T-cell (primary cell): ENCODE measurements at regions not wholly inside any gene's neighbourhood (a gene's known extent, or its start where the extent isn't known, plus 50 kb on each side); places are given as distances from the start of the nearest gene placed in this dataset.

ENCODE experiments used
- ATAC-seq, 4 experiments: fragments of 200-7000 bp in 3 of 4; fragments of 150-1000 bp in 1 of 4; cut with Tn5 transposase; replicated peaks in 1 of 4; 1 replicate in 3 of 4; 2 replicates in 1 of 4; pipeline ENCODE4 v1.10.0; 2021; ENCODE audit warnings: moderate library complexity in 3 of 4, mild to moderate bottlenecking in 2 of 4, moderate number of reproducible peaks in 1 of 4
- CTCF ChIA-PET, 2 donors: fragments of 300-600 bp; sonication (Branson Sonifier 250); formaldehyde crosslinking; loops; one replicate each; lab custom pipeline; 2022; ENCODE audit warnings: antibody characterized with exemption in 2 of 2; lab: Charles Lee
- POLR2A ChIA-PET, 2 donors: fragments of 300-600 bp; sonication (Branson Sonifier 250); formaldehyde crosslinking; loops; one replicate each; lab custom pipeline; 2022; ENCODE audit warnings: antibody characterized with exemption in 2 of 2; lab: Charles Lee
- DNase-seq, 35 experiments: peaks; one replicate each; pipeline versions ENCODE4 v3.0.0 to v3.0.0-alpha.2; 2013 to 2023
- H3K27ac ChIP-seq: one replicate; pipeline ENCODE4 v1.5.1; 2013; ENCODE audit warnings: low read length
- H3K27me3 ChIP-seq, 2 experiments: replicated peaks in 1 of 2; 1 replicate in 1 of 2; 2 replicates in 1 of 2; pipeline versions ENCODE4 v1.6.1 to v1.7.0; 2013; ENCODE audit warnings: low read length in 1 of 2, mixed read lengths in 1 of 2; ENCODE audit not compliant: control insufficient read depth in 2 of 2, insufficient read depth in 2 of 2; ENCODE audit errors: extremely low read depth in 1 of 2
- H3K36me3 ChIP-seq, 2 donors: 1 replicate in 1 of 2; 2 replicates in 1 of 2; pipeline versions ENCODE4 v1.6.1 to v1.7.0; 2013; ENCODE audit warnings: low read length in 1 of 2; ENCODE audit not compliant: control insufficient read depth in 2 of 2, insufficient read depth in 1 of 2; ENCODE audit errors: extremely low read depth in 1 of 2
- H3K4me1 ChIP-seq, 2 experiments: 1 replicate in 1 of 2; 2 replicates in 1 of 2; pipeline versions ENCODE4 v1.6.1 to v1.7.0; 2013; ENCODE audit warnings: low read length in 2 of 2, mixed read lengths in 1 of 2; ENCODE audit not compliant: insufficient read depth in 2 of 2, control insufficient read depth in 1 of 2; ENCODE audit errors: extremely low read depth in 1 of 2
- H3K4me3 ChIP-seq, 2 donors: 1 replicate in 1 of 2; 2 replicates in 1 of 2; pipeline versions ENCODE4 v1.5.1 to v1.7.0; 2013; ENCODE audit warnings: mild to moderate bottlenecking in 2 of 2, low read length in 1 of 2, moderate library complexity in 1 of 2; ENCODE audit not compliant: control insufficient read depth in 1 of 2; ENCODE audit errors: extremely low read depth in 1 of 2
- H3K9me3 ChIP-seq: 2 replicates; pipeline ENCODE4 v1.7.0; 2013
- H3K27ac Mint-ChIP-seq, 2 donors: one replicate each; pipeline ENCODE4 v1.8.0; 2020 to 2021; ENCODE audit warnings: mild to moderate bottlenecking in 2 of 2, mixed read lengths in 2 of 2
- H3K27me3 Mint-ChIP-seq, 2 donors: one replicate each; pipeline ENCODE4 v1.8.0; 2021 to 2022; ENCODE audit warnings: mixed read lengths in 2 of 2
- H3K36me3 Mint-ChIP-seq: one replicate; pipeline ENCODE4 v1.8.0; 2021; ENCODE audit warnings: mixed read lengths
- H3K4me1 Mint-ChIP-seq, 3 donors: one replicate each; pipeline ENCODE4 v1.8.0; 2020 to 2022; ENCODE audit warnings: mixed read lengths in 3 of 3, mild to moderate bottlenecking in 1 of 3
- H3K4me3 Mint-ChIP-seq, 3 donors: one replicate each; pipeline ENCODE4 v1.8.0; 2020 to 2022; ENCODE audit warnings: mild to moderate bottlenecking in 3 of 3, mixed read lengths in 3 of 3, moderate library complexity in 3 of 3
- H3K9me3 Mint-ChIP-seq, 3 donors: one replicate each; pipeline ENCODE4 v1.8.0; 2020 to 2022; ENCODE audit warnings: mixed read lengths in 3 of 3
- WGBS: methylation state at CpG from one replicate; pipeline ENCODE4 v1.1.5; 2013; ENCODE audit warnings: missing lambda C conversion rate; ENCODE audit not compliant: insufficient coverage; 5-methylcytosine and 5-hydroxymethylcytosine counted together

DNA sequence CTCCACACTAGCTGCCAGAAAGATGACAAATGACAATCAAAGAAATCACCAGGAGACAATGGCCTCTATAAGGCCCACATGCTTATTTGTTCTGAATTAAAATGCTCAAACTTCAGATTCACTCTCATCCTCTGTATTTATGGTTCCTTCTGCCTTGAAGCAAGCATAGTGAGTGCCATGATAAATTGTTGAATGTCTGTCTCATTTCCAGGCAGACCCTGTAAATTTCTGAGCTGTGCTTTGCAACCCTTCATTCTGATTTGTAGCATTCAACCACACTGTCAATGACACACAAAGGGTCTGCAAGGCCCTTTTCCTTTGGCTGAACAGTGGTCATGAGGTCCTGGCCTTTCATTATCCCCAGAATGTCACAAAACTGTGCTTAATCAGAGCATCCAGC lies 506.6 kb upstream of the GHITM start:
- no peaks in the 10 kb centered on the region for H3K27me3 ChIP-seq
- Mint-ChIP-seq H3K4me1 (no peaks in the 10 kb centered on the region), H3K4me3 (no peak overlapping the region), H3K9me3 (peaks cover 0 to 14% (median 0%) of the 10 kb centered on the region in 3 donors), H3K27ac (no peak overlapping the region), H3K36me3 (no peaks in the 10 kb centered on the region), H3K27me3 (no peaks in the 10 kb centered on the region)
- no peaks in the 10 kb centered on the region for H3K9me3 ChIP-seq
- no peaks in the 10 kb centered on the region for H3K4me1 ChIP-seq
- CTCF ChIA-PET: no interaction called here
- H3K36me3 ChIP-seq: no peaks in the 10 kb centered on the region
- no peak overlapping the region for H3K27ac ChIP-seq
- no peak overlapping the region for H3K4me3 ChIP-seq
- no peak for ATAC-seq
- POLR2A ChIA-PET: no interaction called here
- no peak for DNase-seq

DNA sequence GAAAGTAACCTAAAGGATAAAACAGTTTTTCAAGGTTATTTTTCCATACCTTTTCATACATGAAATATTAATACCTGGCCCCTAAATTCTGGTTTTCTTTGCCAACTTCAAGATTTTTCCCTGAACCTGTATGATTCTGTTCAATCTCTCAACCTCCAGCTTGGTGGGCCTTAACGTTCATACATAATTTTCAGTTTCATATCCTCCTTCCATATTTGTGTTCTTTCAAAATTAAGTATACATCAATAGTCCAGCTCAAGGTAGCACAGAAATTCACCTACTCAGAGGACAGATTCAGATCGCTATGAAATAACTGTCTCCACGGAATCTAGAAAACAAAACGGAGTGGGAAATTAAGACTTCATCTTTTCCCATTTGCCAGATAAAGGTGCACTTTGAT lies 505.8 kb upstream of the GHITM start:
- Mint-ChIP-seq H3K36me3 (no peaks in the 10 kb centered on the region), H3K4me1 (no peaks in the 10 kb centered on the region), H3K27ac (no peak overlapping the region), H3K27me3 (no peaks in the 10 kb centered on the region), H3K9me3 (peaks cover 0 to 14% (median 0%) of the 10 kb centered on the region in 3 donors), H3K4me3 (no peak overlapping the region)
- ChIA-PET POLR2A (no interaction called here), CTCF (no interaction called here)
- Histone ChIP-seq H3K4me1 (no peaks in the 10 kb centered on the region), H3K27ac (no peak overlapping the region), H3K4me3 (no peak overlapping the region), H3K36me3 (no peaks in the 10 kb centered on the region), H3K9me3 (no peaks in the 10 kb centered on the region), H3K27me3 (no peaks in the 10 kb centered on the region)
- whole genome bisulfite sequencing: 89% methylated on average over 3 of the region's 4 CpGs
- ATAC-seq (no peak), DNase-seq (no peak)

DNA sequence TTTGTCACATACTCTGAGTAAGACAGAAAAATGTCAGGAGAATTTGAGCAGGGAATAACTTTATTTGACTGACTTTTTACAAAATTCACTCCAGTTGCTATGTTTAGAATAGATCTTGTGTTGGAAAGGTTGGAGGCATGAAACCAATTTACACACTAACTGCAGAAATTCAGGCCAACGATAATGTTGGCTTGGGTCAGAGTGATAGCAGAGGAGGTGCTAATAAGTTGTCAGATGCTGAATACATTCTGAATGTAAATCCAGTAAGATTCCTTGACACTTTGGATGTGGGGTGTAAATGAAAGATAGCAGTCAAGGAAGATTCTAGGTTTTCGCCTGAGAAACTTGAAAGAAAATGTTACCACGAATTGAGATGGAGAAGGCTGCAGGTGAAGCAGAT lies 502.5 kb upstream of the GHITM start:
- Mint-ChIP-seq H3K9me3 (peaks cover 0 to 18% (median 6%) of the 10 kb centered on the region in 3 donors), H3K4me1 (no peaks in the 10 kb centered on the region), H3K27me3 (no peaks in the 10 kb centered on the region), H3K4me3 (no peak overlapping the region), H3K27ac (no peak overlapping the region), H3K36me3 (no peaks in the 10 kb centered on the region)
- 80% methylated on average over 2 of the region's 3 CpGs for WGBS
- ChIA-PET POLR2A (no interaction called here), CTCF (no interaction called here)
- Histone ChIP-seq H3K4me3 (no peak overlapping the region), H3K4me1 (no peaks in the 10 kb centered on the region), H3K9me3 (no peaks in the 10 kb centered on the region), H3K27me3 (no peaks in the 10 kb centered on the region), H3K36me3 (no peaks in the 10 kb centered on the region), H3K27ac (no peak overlapping the region)
- DNase-seq (no peak), ATAC-seq (no peak)

DNA sequence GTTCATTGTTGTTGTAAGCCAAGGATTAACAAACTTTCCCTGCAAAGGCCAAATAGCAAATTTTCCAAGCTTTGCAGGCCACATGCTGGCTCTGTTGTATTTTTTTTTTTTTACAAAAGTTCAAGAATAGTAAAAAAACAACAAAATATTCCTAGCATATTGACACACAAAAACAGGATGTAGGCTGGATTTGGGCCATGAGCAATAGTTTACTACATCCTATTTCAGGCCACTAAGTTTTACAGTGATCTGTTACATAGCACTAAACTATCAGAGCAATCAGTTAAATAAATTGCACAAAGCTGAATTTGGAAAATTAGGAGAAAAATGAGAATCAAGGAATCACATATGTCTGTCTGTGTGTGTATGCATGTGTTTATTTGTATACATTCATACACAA lies 491.8 kb upstream of the GHITM start:
- no peak overlapping the region for H3K27ac Mint-ChIP-seq
- no peak for DNase-seq
- Histone ChIP-seq H3K27ac (no peak overlapping the region), H3K4me3 (no peak overlapping the region), H3K36me3 (no peaks in the 10 kb centered on the region), H3K9me3 (no peaks in the 10 kb centered on the region), H3K27me3 (no peaks in the 10 kb centered on the region), H3K4me1 (no peaks in the 10 kb centered on the region)
- no peaks in the 10 kb centered on the region for H3K36me3 Mint-ChIP-seq
- no peak overlapping the region for H3K4me3 Mint-ChIP-seq
- peaks cover 0 to 11% (median 4%) of the 10 kb centered on the region in 3 donors for H3K9me3 Mint-ChIP-seq
- no peaks in the 10 kb centered on the region for H3K4me1 Mint-ChIP-seq
- POLR2A ChIA-PET: no interaction called here
- no peaks in the 10 kb centered on the region for H3K27me3 Mint-ChIP-seq
- ATAC-seq: no peak
- CTCF ChIA-PET: no interaction called here

DNA sequence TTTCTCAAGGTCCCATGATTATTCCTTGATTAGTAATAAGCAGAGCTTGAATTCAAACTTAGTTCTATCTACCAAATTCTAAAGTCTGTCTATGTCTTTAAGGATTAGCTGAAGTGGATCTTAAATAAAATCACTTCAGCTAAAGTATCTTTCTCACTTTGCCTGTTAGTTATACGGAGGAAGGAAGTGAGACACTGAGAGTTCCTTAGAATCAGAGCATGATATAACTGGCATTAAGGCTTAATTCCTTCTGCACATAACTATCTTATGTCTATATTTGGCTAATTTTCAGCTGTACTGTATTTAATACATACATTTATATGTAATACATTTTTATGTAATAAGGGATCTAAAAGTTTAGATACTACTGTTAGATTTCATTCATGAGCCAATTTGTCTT lies 491.1 kb upstream of the GHITM start:
- WGBS: no CpG with 5 or more reads among the region's 1 CpG
- H3K4me3 Mint-ChIP-seq: no peak overlapping the region
- no peaks in the 10 kb centered on the region for H3K27me3 Mint-ChIP-seq

DNA sequence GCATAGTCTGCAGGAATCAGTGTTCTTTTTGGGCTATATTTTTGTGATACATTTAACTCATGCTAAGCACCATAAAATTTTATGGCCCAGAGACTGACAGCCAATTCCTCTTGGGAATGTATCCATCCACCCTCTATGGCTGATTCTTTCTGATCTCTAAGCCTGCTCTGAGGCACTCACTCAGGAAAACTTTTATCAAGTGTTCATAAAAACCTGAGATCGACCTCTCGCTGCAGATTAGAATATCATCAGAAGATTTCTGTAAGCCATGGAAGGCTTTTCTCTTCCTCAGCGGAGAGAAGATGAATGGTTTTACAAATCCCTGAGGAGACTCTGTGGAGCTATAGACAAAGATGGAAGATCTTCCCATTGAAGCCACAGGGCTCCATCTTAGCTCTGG lies 489.8 kb upstream of the GHITM start:
- H3K27ac Mint-ChIP-seq: no peak overlapping the region
- H3K4me3 ChIP-seq: no peak overlapping the region
- no peaks in the 10 kb centered on the region for H3K27me3 ChIP-seq
- no peak for ATAC-seq
- DNase-seq: no peak
- H3K9me3 Mint-ChIP-seq: peaks cover under 1 to 13% (median 7%) of the 10 kb centered on the region in 3 donors
- 93% methylated on average over 3 of the region's 3 CpGs for WGBS
- ChIA-PET POLR2A (no interaction called here), CTCF (no interaction called here)
- no peaks in the 10 kb centered on the region for H3K36me3 ChIP-seq
- no peaks in the 10 kb centered on the region for H3K27me3 Mint-ChIP-seq
- H3K9me3 ChIP-seq: no peaks in the 10 kb centered on the region
- no peaks in the 10 kb centered on the region for H3K4me1 ChIP-seq
- H3K27ac ChIP-seq: no peak overlapping the region
- no peak overlapping the region for H3K4me3 Mint-ChIP-seq
- H3K4me1 Mint-ChIP-seq: no peaks in the 10 kb centered on the region
- no peaks in the 10 kb centered on the region for H3K36me3 Mint-ChIP-seq

More for the DNA sequence above, 491.1 kb upstream of the GHITM start:
- H3K27ac ChIP-seq: no peak overlapping the region
- Mint-ChIP-seq H3K9me3 (peaks cover 0 to 13% (median 4%) of the 10 kb centered on the region in 3 donors), H3K36me3 (no peaks in the 10 kb centered on the region), H3K27ac (no peak overlapping the region), H3K4me1 (no peaks in the 10 kb centered on the region)
- CTCF ChIA-PET: no interaction called here
- POLR2A ChIA-PET: no interaction called here
- H3K36me3 ChIP-seq: no peaks in the 10 kb centered on the region
- no peaks in the 10 kb centered on the region for H3K27me3 ChIP-seq
- no peaks in the 10 kb centered on the region for H3K9me3 ChIP-seq
- ATAC-seq (no peak), DNase-seq (no peak)
- no peak overlapping the region for H3K4me3 ChIP-seq
- H3K4me1 ChIP-seq: no peaks in the 10 kb centered on the region

DNA sequence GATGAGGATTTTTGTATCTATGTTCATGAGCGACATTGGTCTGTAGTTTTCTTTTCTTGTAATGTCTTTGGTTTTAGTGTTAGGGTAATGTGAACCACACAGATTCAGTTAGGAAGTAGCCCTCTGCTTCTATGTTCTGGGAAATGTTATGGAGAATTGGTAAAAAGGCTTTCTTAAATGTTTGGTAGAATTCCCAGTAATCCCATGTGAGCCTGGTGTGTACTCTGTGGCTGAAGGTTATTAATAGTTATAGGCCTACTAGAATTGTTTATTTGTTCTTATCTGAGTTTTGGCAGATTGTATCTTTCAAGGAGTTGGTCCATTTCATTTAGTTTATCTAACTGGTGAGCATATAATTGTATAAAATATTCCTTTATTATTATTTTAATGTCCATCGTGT lies 484.6 kb upstream of the GHITM start:
- ChIA-PET POLR2A (no interaction called here), CTCF (no interaction called here)
- no peak for ATAC-seq
- no peaks in the 10 kb centered on the region for H3K27me3 Mint-ChIP-seq
- peaks cover 0 to 2% (median 0%) of the 10 kb centered on the region in 3 donors for H3K4me1 Mint-ChIP-seq
- Histone ChIP-seq H3K27me3 (no peaks in the 10 kb centered on the region), H3K4me1 (peaks cover 0 to 3% of the 10 kb centered on the region in 2 experiments), H3K27ac (no peak overlapping the region), H3K4me3 (no peak overlapping the region), H3K36me3 (no peaks in the 10 kb centered on the region), H3K9me3 (no peaks in the 10 kb centered on the region)
- no peak overlapping the region for H3K4me3 Mint-ChIP-seq
- H3K36me3 Mint-ChIP-seq: no peaks in the 10 kb centered on the region
- peaks cover 3 to 13% (median 4%) of the 10 kb centered on the region in 3 donors for H3K9me3 Mint-ChIP-seq
- WGBS: 100% methylated on average over 1 of the region's 2 CpGs
- DNase-seq: no peak
- no peak overlapping the region for H3K27ac Mint-ChIP-seq
